MM.1S (cell line): ENCODE measurements at regions not wholly inside any gene's neighbourhood (a gene's known extent, or its start where the extent isn't known, plus 50 kb on each side); places are given as distances from the start of the nearest gene placed in this dataset.

Experiments used
- CTCF ChIP-seq: fragments of 300-600 bp; sonication (generic); IDR thresholded peaks from 2 replicates; pipeline ENCODE4 v1.5.1; 2016; ENCODE audit warnings: antibody characterized with exemption, low read length, mixed read lengths
- EZH2 ChIP-seq: fragments of 300-600 bp; sonication (generic); optimal IDR thresholded peaks from 2 replicates; pipeline ENCODE3; 2017; ENCODE audit warnings: low read depth, mild to moderate bottlenecking, antibody characterized with exemption, low read length, mixed read lengths

- no peak for TF ChIP-seq EZH2
- TF ChIP-seq CTCF = no peak
Measured at GRCh38 chr2:35831385-35831784, 524.2 kb upstream of the CRIM1 start.
